Gastrocnemius medialis (tissue), 4 donors: ENCODE measurements at regions not wholly inside any gene's neighbourhood (a gene's known extent, or its start where the extent isn't known, plus 50 kb on each side); places are given as distances from the start of the nearest gene placed in this dataset.
"Not testable (repeated sequence)": the region's sequence is repeated elsewhere in the genome, so short reads cannot be mapped to it uniquely, and the experiment has no call there.

Experiments used
- ATAC-seq, 2 donors: fragments of 150-250 bp; one replicate each; pipeline ENCODE4 v1.9.1; 2016
- DNase-seq, 2 donors: peaks; one replicate each; pipeline ENCODE4 v3.0.0-alpha.2; 2019
- H3K27ac ChIP-seq, 4 donors: fragments of 200-600 bp; sonication (generic); 1 replicate in 1 of 4; 2 replicates in 3 of 4; pipeline ENCODE4 v1.5.1; 2016 to 2018; ENCODE audit warnings: mild to moderate bottlenecking in 2 of 4, moderate library complexity in 1 of 4
- H3K27me3 ChIP-seq, 3 donors: fragments of 200-600 bp; sonication (generic) in 2 of 3; 1 replicate in 1 of 3; 2 replicates in 2 of 3; pipeline versions ENCODE4 v1.5.1 to v1.6.0; 2016 to 2019; ENCODE audit warnings: mild to moderate bottlenecking in 1 of 3, moderate library complexity in 1 of 3
- H3K36me3 ChIP-seq, 2 donors: fragments of 200-600 bp; sonication (generic) in 1 of 2; one replicate each; pipeline ENCODE4 v1.5.1; 2017 to 2018
- H3K4me1 ChIP-seq, 2 donors: fragments of 200-600 bp; sonication (generic) in 1 of 2; one replicate each; pipeline ENCODE4 v1.5.1; 2016 to 2017; ENCODE audit warnings: mild to moderate bottlenecking in 2 of 2
- H3K4me3 ChIP-seq, 4 donors: fragments of 200-600 bp; sonication (generic) in 3 of 4; 1 replicate in 1 of 4; 2 replicates in 3 of 4; pipeline ENCODE4 v1.5.1; 2016 to 2019; ENCODE audit warnings: mild to moderate bottlenecking in 2 of 4
- H3K9me3 ChIP-seq, 3 donors: fragments of 200-600 bp; sonication (generic) in 2 of 3; 1 replicate in 1 of 3; 2 replicates in 2 of 3; pipeline ENCODE4 v1.5.1; 2016 to 2019
- in situ Hi-C, 4 donors: fragments of 200-750 bp; cut with MboI; loops; one replicate each; pipeline versions ENCODE4 v1.15.0 to v1.8.0; 2017; ENCODE audit warnings: low sequenced_read_pairs in 4 of 4
- intact Hi-C: fragments of 100-400 bp; cut with DNase I; formaldehyde crosslinking; loops from one replicate; pipeline ENCODE4 v1.15.1; 2023; ENCODE audit warnings: low total_unique reads

DNA sequence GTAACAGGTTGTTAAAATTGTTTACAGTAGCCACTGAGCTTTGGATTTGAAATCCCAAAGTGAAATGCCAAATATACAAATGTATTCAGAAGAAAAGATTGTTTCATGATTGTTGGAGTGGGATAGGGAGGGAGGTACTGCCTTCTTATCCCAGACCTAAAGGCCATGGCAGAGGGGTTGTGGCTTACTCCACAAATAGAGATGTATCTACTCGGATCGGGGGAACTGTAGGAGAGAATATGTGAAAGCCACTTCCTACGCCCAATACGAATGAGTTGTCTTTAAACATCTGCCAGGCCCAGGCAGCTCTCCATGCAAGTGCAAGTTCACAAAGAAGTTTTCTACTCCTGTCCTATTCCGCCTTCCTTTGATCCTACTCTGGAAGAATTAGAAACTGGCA, 150.2 kb upstream of the PRSS12 start:
- H3K9me3 ChIP-seq, H3K4me3 ChIP-seq, ATAC-seq, H3K27me3 ChIP-seq, H3K4me1 ChIP-seq, H3K27ac ChIP-seq, in situ Hi-C loops, DNase-seq, H3K36me3 ChIP-seq, intact Hi-C loops: not testable (repeated sequence)

DNA sequence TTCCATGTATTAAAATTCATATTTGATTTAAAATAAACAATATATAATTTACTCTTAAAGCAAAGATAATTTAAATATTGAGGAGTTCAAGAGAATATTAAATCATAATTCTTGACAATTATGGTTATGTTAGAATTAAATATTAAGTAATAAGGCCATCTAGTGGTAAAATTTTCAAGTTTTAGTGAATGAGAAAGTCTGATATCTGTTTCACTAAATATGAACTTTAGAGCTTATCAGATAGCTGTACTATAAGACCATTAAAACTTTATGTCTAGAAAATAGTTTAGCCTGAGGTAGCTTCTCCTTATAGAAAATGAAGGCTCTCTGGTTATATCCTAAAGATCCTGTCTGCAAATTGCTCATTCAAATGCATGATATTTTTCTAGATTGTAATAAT, 152.1 kb upstream of the PRSS12 start:
- ATAC-seq, H3K27ac ChIP-seq, H3K27me3 ChIP-seq: not testable (repeated sequence)

DNA sequence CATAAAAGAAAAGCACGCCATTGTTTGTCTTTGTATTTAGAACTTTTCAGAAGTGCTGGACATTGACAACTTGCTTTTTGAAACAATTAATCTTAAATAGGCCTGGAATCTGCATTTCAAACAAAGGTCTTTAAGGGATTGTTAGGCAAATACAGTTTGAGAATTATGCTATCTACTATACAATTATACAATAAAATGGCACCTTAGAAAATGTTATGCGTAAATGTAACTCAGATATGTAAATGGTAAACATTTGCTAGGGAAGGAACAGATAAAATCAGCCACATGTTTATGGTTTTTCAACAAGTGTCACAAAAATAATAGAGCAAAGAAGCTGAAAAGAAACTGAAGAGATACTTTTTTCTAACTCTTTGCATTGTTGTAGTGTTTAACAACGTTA, 152.7 kb upstream of the PRSS12 start:
- DNase-seq, intact Hi-C loops, H3K27me3 ChIP-seq, H3K9me3 ChIP-seq, ATAC-seq, H3K4me3 ChIP-seq, H3K27ac ChIP-seq, H3K36me3 ChIP-seq, in situ Hi-C loops, H3K4me1 ChIP-seq: not testable (repeated sequence)

More for the DNA sequence above, 152.1 kb upstream of the PRSS12 start:
- H3K4me1 ChIP-seq, H3K36me3 ChIP-seq, H3K4me3 ChIP-seq, H3K9me3 ChIP-seq, intact Hi-C loops, DNase-seq, in situ Hi-C loops: not testable (repeated sequence)

DNA sequence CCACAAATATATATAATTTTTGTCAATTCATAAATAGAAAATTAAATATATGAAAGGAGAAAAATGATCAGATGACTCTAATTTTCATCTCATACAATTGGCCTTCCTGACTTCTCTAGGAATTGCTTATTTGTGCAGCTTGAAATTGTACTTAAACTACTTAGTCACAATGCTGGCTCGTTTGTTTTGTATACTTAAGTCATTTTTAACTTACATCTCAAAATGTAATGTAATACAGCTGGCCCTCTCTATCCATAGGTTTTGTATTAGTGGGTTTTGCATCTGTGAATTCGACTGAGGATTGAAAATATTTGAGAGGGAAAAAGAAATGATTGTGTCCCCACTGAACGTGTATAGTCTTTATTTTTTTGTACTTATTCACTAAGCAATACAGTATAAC, 160.1 kb upstream of the PRSS12 start:
- DNase-seq, ATAC-seq, H3K9me3 ChIP-seq, H3K36me3 ChIP-seq, H3K27me3 ChIP-seq, in situ Hi-C loops, H3K4me1 ChIP-seq, intact Hi-C loops, H3K4me3 ChIP-seq, H3K27ac ChIP-seq: not testable (repeated sequence)

DNA sequence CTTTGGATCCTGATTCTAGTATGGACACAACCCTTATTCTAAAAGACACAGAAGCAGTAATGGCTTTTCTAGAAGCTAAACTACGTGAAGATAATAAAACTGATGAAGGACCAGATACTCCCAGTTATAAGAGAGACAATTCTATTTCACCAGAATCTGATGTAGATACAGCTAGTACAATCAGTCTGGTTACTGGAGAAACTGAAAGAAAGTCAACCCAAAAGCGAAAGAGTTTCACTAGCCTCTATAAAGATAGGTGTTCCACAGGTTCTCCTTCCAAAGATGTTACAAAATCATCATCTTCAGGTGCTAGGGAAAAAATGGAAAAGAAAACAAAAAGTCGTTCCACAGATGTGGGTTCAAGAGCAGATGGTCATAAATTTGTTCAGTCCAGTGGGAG, 161.5 kb upstream of the PRSS12 start:
- H3K4me1 ChIP-seq, H3K36me3 ChIP-seq, DNase-seq, H3K27ac ChIP-seq, ATAC-seq, H3K4me3 ChIP-seq, H3K27me3 ChIP-seq, intact Hi-C loops, H3K9me3 ChIP-seq, in situ Hi-C loops: not testable (repeated sequence)

DNA sequence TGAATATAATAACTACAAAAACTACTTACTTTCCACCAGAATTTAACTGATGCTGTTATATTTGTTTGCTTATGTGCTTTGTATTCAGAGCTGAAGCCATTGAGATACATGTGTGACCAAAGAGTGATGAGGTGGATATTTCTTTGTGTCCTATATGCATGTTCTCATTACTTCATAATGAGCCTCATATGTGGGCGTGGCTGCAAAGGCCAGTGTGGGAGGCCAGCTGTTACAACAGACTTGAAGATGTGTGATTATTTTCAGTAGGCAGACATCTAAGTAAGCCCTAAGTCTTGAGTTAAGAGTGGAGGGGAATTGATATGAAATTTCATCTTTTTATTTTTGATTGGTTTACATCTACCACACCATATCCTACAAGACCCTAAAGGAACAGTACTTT, 163.3 kb upstream of the PRSS12 start:
- H3K4me1 ChIP-seq, H3K27me3 ChIP-seq, H3K9me3 ChIP-seq, H3K4me3 ChIP-seq, in situ Hi-C loops, intact Hi-C loops, ATAC-seq, DNase-seq, H3K27ac ChIP-seq, H3K36me3 ChIP-seq: not testable (repeated sequence)

DNA sequence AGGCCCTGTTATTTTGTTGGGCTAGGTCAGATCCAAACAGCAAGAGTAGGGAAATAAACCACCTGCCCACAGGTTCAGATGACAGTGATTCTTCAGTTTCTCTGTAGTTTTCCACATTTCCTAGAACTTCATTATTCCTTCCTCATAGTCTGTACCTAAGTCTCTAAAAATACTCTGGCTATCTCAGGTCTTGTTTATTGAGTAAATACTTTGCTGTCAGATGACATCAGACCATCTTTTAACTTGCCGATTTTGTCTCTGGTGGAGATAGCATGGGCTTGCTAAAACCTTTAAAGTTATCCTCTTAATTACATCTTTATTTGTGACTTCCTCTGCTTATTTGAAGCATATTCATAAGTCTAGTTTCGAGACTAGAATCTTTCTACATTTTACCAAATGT, 155.1 kb upstream of the METTL14 start:
- H3K27me3 ChIP-seq, H3K4me3 ChIP-seq, ATAC-seq, DNase-seq, H3K27ac ChIP-seq, in situ Hi-C loops, H3K9me3 ChIP-seq, intact Hi-C loops, H3K36me3 ChIP-seq, H3K4me1 ChIP-seq: not testable (repeated sequence)

DNA sequence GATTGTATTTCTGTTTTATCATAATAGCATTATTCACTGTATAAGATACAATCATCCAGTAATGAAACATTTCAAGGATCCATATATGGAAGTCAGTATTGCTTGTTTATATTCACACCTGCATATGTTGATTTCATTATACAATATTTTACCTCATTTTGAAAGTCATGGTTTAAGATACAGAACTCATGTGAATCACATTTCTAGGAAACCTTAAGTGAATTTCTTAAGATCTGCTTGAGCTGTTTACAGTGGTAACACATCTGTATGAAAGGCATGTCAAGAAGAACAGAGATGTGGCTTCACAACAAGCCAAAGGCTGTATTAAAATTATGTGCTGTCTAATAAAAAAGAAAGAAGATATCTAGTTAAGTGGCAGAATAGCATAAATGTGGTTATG, 153.2 kb upstream of the METTL14 start:
- H3K4me1 ChIP-seq, H3K27me3 ChIP-seq, H3K4me3 ChIP-seq, DNase-seq, intact Hi-C loops, in situ Hi-C loops, H3K9me3 ChIP-seq, H3K36me3 ChIP-seq, H3K27ac ChIP-seq, ATAC-seq: not testable (repeated sequence)

DNA sequence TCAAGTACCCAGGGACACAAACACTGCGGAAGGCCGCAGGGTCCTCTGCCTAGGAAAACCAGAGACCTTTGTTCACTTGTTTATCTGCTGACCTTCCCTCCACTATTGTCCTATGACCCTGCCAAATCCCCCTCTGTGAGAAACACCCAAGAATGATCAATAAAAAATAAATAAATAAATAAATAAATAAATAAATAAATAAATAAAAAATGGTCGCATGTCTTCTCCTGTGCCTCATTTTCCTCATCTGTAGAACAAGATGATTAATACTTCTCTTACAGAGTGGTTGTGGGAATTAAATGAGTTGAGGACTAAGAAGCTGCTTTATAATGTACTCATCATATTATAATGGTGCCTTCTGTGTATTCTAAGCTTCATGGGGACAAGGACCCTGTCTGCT, 149.4 kb upstream of the METTL14 start:
- H3K27me3 ChIP-seq, intact Hi-C loops, H3K27ac ChIP-seq, H3K4me1 ChIP-seq, ATAC-seq, in situ Hi-C loops, H3K9me3 ChIP-seq, DNase-seq, H3K4me3 ChIP-seq, H3K36me3 ChIP-seq: not testable (repeated sequence)
